ENCODE measurements at regions not wholly inside any gene's neighbourhood (a gene's known extent, or its start where the extent isn't known, plus 50 kb on each side); places are given as distances from the start of the nearest gene placed in this dataset.

DNA sequence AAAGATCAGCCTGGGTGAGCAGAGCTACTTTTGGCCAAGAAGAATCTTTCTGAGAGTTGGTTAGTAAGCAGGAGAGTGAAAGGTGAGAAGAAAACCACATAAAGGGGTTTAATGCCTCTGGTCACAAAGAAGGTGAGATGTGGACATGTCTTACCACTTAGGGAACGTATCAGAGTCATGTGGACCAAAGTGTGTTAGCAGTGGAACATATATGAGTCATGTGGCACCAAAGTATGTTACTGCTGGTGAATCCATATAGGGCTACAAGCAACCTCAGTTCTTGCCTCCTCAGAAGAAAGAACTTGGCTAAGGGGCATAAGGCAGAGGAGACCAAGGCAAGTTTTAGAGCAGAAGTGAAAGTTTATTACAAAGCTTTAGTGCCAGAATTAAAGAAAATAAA is 411.6 kb upstream of the NEGR1 start:
- TF ChIP-seq, protein P1, sequence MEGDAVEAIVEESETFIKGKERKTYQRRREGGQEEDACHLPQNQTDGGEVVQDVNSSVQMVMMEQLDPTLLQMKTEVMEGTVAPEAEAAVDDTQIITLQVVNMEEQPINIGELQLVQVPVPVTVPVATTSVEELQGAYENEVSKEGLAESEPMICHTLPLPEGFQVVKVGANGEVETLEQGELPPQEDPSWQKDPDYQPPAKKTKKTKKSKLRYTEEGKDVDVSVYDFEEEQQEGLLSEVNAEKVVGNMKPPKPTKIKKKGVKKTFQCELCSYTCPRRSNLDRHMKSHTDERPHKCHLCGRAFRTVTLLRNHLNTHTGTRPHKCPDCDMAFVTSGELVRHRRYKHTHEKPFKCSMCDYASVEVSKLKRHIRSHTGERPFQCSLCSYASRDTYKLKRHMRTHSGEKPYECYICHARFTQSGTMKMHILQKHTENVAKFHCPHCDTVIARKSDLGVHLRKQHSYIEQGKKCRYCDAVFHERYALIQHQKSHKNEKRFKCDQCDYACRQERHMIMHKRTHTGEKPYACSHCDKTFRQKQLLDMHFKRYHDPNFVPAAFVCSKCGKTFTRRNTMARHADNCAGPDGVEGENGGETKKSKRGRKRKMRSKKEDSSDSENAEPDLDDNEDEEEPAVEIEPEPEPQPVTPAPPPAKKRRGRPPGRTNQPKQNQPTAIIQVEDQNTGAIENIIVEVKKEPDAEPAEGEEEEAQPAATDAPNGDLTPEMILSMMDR (IDR thresholded peaks at IDR 0.05), result no peak
- no peak for TF ChIP-seq POLR2A (IDR thresholded peaks at IDR 0.05)
- TF ChIP-seq EP300 (IDR thresholded peaks at IDR 0.05), result no peak

Measured in ovary (tissue), 3 donors.